Type B pancreatic cell (in vitro differentiated cells): ENCODE measurements at regions not wholly inside any gene's neighbourhood (a gene's known extent, or its start where the extent isn't known, plus 50 kb on each side); places are given as distances from the start of the nearest gene placed in this dataset.

Experiments
- DNase-seq: peaks from one replicate; pipeline ENCODE4 v3.0.0; 2021; ENCODE audit warnings: mixed read lengths; ENCODE audit not compliant: unreplicated experiment; ENCODE audit errors: extremely low spot score
- H3K27ac Mint-ChIP-seq: 2 replicates; pipeline ENCODE4 v1.8.0; 2021; ENCODE audit warnings: mild to moderate bottlenecking, mixed read lengths
- H3K27me3 Mint-ChIP-seq: 2 replicates; pipeline ENCODE4 v1.8.0; 2021; ENCODE audit warnings: mixed read lengths
- H3K36me3 Mint-ChIP-seq: 2 replicates; pipeline ENCODE4 v1.8.0; 2021; ENCODE audit warnings: mixed read lengths
- H3K4me1 Mint-ChIP-seq: one replicate; pipeline ENCODE4 v1.8.0; 2021; ENCODE audit warnings: mixed read lengths; ENCODE audit not compliant: unreplicated experiment
- H3K4me3 Mint-ChIP-seq: 2 replicates; pipeline ENCODE4 v1.8.0; 2021; ENCODE audit warnings: mild to moderate bottlenecking, mixed read lengths
- H3K9me3 Mint-ChIP-seq: 2 replicates; pipeline ENCODE4 v1.8.0; 2021; ENCODE audit warnings: mixed read lengths
- CTCF ChIP-seq: fragments of 200-600 bp; sonication (generic); conservative IDR thresholded peaks from 2 replicates; pipeline ENCODE4 v1.5.0; 2021; ENCODE audit warnings: antibody characterized with exemption, mild to moderate bottlenecking

- no peak for DNase-seq
- no peak overlapping the region for H3K27ac Mint-ChIP-seq
- no peaks in the 10 kb centered on the region for H3K36me3 Mint-ChIP-seq
- H3K4me3 Mint-ChIP-seq: no peak overlapping the region
- no peaks in the 10 kb centered on the region for H3K9me3 Mint-ChIP-seq
- peaks cover 13% of the 10 kb centered on the region for H3K27me3 Mint-ChIP-seq
- no peaks in the 10 kb centered on the region for H3K4me1 Mint-ChIP-seq
- TF ChIP-seq CTCF: no peak
These were observed 459.3 kb upstream of the MAF start for GRCh38 chr16:80059836-80060235.

- Mint-ChIP-seq H3K4me3 (no peak overlapping the region), H3K9me3 (no peaks in the 10 kb centered on the region), H3K27ac (no peak overlapping the region), H3K4me1 (no peaks in the 10 kb centered on the region), H3K36me3 (no peaks in the 10 kb centered on the region), H3K27me3 (peaks cover 10% of the 10 kb centered on the region)
- no peak for DNase-seq
- no peak for TF ChIP-seq CTCF
These were observed 457.7 kb upstream of the MAF start for GRCh38 chr16:80058214-80058613.

- Mint-ChIP-seq H3K27ac (no peak overlapping the region), H3K36me3 (no peaks in the 10 kb centered on the region), H3K4me1 (no peaks in the 10 kb centered on the region), H3K9me3 (no peaks in the 10 kb centered on the region), H3K4me3 (no peak overlapping the region), H3K27me3 (peaks cover 7% of the 10 kb centered on the region)
- TF ChIP-seq CTCF: no peak
- DNase-seq: no peak
These were observed 455.8 kb upstream of the MAF start for GRCh38 chr16:80056324-80056723.

GRCh38 chr16:80055831-80056230 is 455.3 kb upstream of the MAF start:
- Mint-ChIP-seq H3K4me3 (no peak overlapping the region), H3K27me3 (peaks cover 7% of the 10 kb centered on the region), H3K4me1 (no peaks in the 10 kb centered on the region), H3K36me3 (no peaks in the 10 kb centered on the region), H3K9me3 (no peaks in the 10 kb centered on the region), H3K27ac (no peak overlapping the region)
- no peak for TF ChIP-seq CTCF
- DNase-seq: no peak

- no peak for DNase-seq
- no peaks in the 10 kb centered on the region for H3K4me1 Mint-ChIP-seq
- no peaks in the 10 kb centered on the region for H3K36me3 Mint-ChIP-seq
- H3K9me3 Mint-ChIP-seq: no peaks in the 10 kb centered on the region
- H3K4me3 Mint-ChIP-seq: no peak overlapping the region
- H3K27me3 Mint-ChIP-seq: peaks cover 7% of the 10 kb centered on the region
- TF ChIP-seq CTCF: no peak
- no peak overlapping the region for H3K27ac Mint-ChIP-seq
These were observed 454.1 kb upstream of the MAF start for GRCh38 chr16:80054647-80055046.

GRCh38 chr16:80051040-80051439 is 450.5 kb upstream of the MAF start:
- Mint-ChIP-seq H3K4me1 (peaks cover 23% of the 10 kb centered on the region), H3K9me3 (no peaks in the 10 kb centered on the region), H3K27ac (no peak overlapping the region), H3K27me3 (peaks cover 3% of the 10 kb centered on the region), H3K4me3 (no peak overlapping the region), H3K36me3 (no peaks in the 10 kb centered on the region)
- no peak for DNase-seq
- TF ChIP-seq CTCF: no peak
